Endothelial cell of umbilical vein (primary cell): ENCODE measurements at regions not wholly inside any gene's neighbourhood (a gene's known extent, or its start where the extent isn't known, plus 50 kb on each side); places are given as distances from the start of the nearest gene placed in this dataset.

Experiments used
- CTCF ChIP-seq, 2 donors: IDR thresholded peaks; 1 replicate in 1 of 2; 2 replicates in 1 of 2; pipeline ENCODE4 v1.5.1; 2011; ENCODE audit warnings: low read length in 2 of 2, mild to moderate bottlenecking in 2 of 2, moderate library complexity in 2 of 2, control low read depth in 1 of 2, inconsistent platforms in 1 of 2, low read depth in 1 of 2; ENCODE audit not compliant: insufficient read depth in 1 of 2; ENCODE audit errors: extremely low read depth in 1 of 2
- EZH2 ChIP-seq: IDR thresholded peaks from 2 replicates; pipeline ENCODE4 v1.6.1; 2012; ENCODE audit warnings: borderline replicate concordance, low read depth, mild to moderate bottlenecking, moderate library complexity, low read length, inconsistent platforms; ENCODE audit not compliant: severe bottlenecking
- FOS ChIP-seq: IDR thresholded peaks from 2 replicates; pipeline ENCODE4 v1.6.1; 2011; ENCODE audit warnings: mild to moderate bottlenecking, low read length, moderate library complexity, borderline replicate concordance; ENCODE audit not compliant: insufficient read depth
- JUN ChIP-seq: IDR thresholded peaks from 2 replicates; pipeline ENCODE4 v1.6.1; 2011; ENCODE audit warnings: borderline replicate concordance, low read depth; ENCODE audit not compliant: insufficient read length, insufficient read depth
- MAX ChIP-seq: IDR thresholded peaks from 2 replicates; pipeline ENCODE4 v1.6.1; 2011; ENCODE audit not compliant: insufficient read depth, insufficient read length
- MYC ChIP-seq: IDR thresholded peaks from one replicate; pipeline ENCODE4 v1.6.1; 2011; ENCODE audit warnings: mild to moderate bottlenecking, low read depth, low read length
- POLR2A ChIP-seq: IDR thresholded peaks from 2 replicates; pipeline ENCODE4 v1.6.1; 2012; ENCODE audit warnings: low read depth, mild to moderate bottlenecking, control low read depth, low read length
- POLR2AphosphoS5 ChIP-seq: IDR thresholded peaks from 2 replicates; pipeline ENCODE4 v1.6.1; 2012; ENCODE audit warnings: low read depth, mild to moderate bottlenecking, control low read depth, low read length, moderate library complexity; ENCODE audit not compliant: insufficient read depth

- TF ChIP-seq CTCF (IDR thresholded peaks at IDR 0.05; ENCODE audit: extremely low read depth in 1 of 2, insufficient read depth in 1 of 2, low read depth in 1 of 2, low read length in 2 of 2) (no peak), POLR2A (no peak), POLR2AphosphoS5 (no peak), EZH2 (no peak), MYC (no peak), MAX (no peak), FOS (no peak), JUN (no peak)
Measured at GRCh38 chr17:34709158-34709754, 129.9 kb downstream of the TMEM132E start.
